ENCODE measurements at regions not wholly inside any gene's neighbourhood (a gene's known extent, or its start where the extent isn't known, plus 50 kb on each side); places are given as distances from the start of the nearest gene placed in this dataset.

- Histone ChIP-seq H3K27me3 (no peaks in the 10 kb centered on the region), H3K27ac (peak overlapping the region; percentile 90), H3K4me1 (peaks cover 39% of the 10 kb centered on the region), H3K4me3 (0 out of 2 replicates have a peak overlapping the region, but pooled peaks have one; percentile 3), H3K9me3 (replicated peaks) (no peaks in the 10 kb centered on the region), H3K36me3 (no peaks in the 10 kb centered on the region)
- DNase-seq = peak; percentile 49 to 83
Measured at GRCh38 chr6:100171533-100172321, 177.7 kb upstream of the MCHR2 start.

- H3K36me3 ChIP-seq = no peaks in the 10 kb centered on the region
- no peaks in the 10 kb centered on the region for H3K9me3 ChIP-seq (replicated peaks)
- H3K4me1 ChIP-seq = peaks cover 23% of the 10 kb centered on the region
- H3K27ac ChIP-seq = no peak overlapping the region
- H3K4me3 ChIP-seq = no peak overlapping the region
- no peak for DNase-seq
- H3K27me3 ChIP-seq = no peaks in the 10 kb centered on the region
Measured at GRCh38 chr6:100168148-100168547, 174.1 kb upstream of the MCHR2 start.

GRCh38 chr6:100167585-100167984 lies 173.6 kb upstream of the MCHR2 start:
- Histone ChIP-seq H3K4me1 (peaks cover 17% of the 10 kb centered on the region), H3K36me3 (no peaks in the 10 kb centered on the region), H3K27ac (no peak overlapping the region), H3K4me3 (no peak overlapping the region), H3K27me3 (no peaks in the 10 kb centered on the region), H3K9me3 (replicated peaks) (no peaks in the 10 kb centered on the region)
- DNase-seq = no peak

- no peak for DNase-seq
- H3K36me3 ChIP-seq = no peaks in the 10 kb centered on the region
- no peak overlapping the region for H3K4me3 ChIP-seq
- H3K4me1 ChIP-seq = peaks cover 11% of the 10 kb centered on the region
- no peaks in the 10 kb centered on the region for H3K27me3 ChIP-seq
- no peak overlapping the region for H3K27ac ChIP-seq
- no peaks in the 10 kb centered on the region for H3K9me3 ChIP-seq (replicated peaks)
Measured at GRCh38 chr6:100166956-100167355, 172.9 kb upstream of the MCHR2 start.

GRCh38 chr6:100165442-100165841 lies 171.4 kb upstream of the MCHR2 start:
- no peak overlapping the region for H3K27ac ChIP-seq
- H3K27me3 ChIP-seq = no peaks in the 10 kb centered on the region
- no peaks in the 10 kb centered on the region for H3K4me1 ChIP-seq
- H3K9me3 ChIP-seq (replicated peaks) = no peaks in the 10 kb centered on the region
- DNase-seq = no peak
- H3K4me3 ChIP-seq = no peak overlapping the region
- no peaks in the 10 kb centered on the region for H3K36me3 ChIP-seq

- no peaks in the 10 kb centered on the region for H3K27me3 ChIP-seq
- no peaks in the 10 kb centered on the region for H3K4me1 ChIP-seq
- DNase-seq = no peak
- no peak overlapping the region for H3K27ac ChIP-seq
- no peak overlapping the region for H3K4me3 ChIP-seq
- no peaks in the 10 kb centered on the region for H3K36me3 ChIP-seq
- H3K9me3 ChIP-seq (replicated peaks) = no peaks in the 10 kb centered on the region
Measured at GRCh38 chr6:100163035-100163434, 169.0 kb upstream of the MCHR2 start.

- Histone ChIP-seq H3K4me1 (no peaks in the 10 kb centered on the region), H3K27me3 (no peaks in the 10 kb centered on the region), H3K4me3 (no peak overlapping the region), H3K27ac (no peak overlapping the region), H3K36me3 (no peaks in the 10 kb centered on the region), H3K9me3 (replicated peaks) (no peaks in the 10 kb centered on the region)
- DNase-seq = no peak
Measured at GRCh38 chr6:100161782-100162365, 167.9 kb upstream of the MCHR2 start.

GRCh38 chr6:100160930-100161329 lies 166.9 kb upstream of the MCHR2 start:
- Histone ChIP-seq H3K4me3 (no peak overlapping the region), H3K9me3 (replicated peaks) (no peaks in the 10 kb centered on the region), H3K27me3 (no peaks in the 10 kb centered on the region), H3K27ac (no peak overlapping the region), H3K4me1 (no peaks in the 10 kb centered on the region), H3K36me3 (no peaks in the 10 kb centered on the region)
- no peak for DNase-seq

- Histone ChIP-seq H3K9me3 (replicated peaks) (no peaks in the 10 kb centered on the region), H3K36me3 (no peaks in the 10 kb centered on the region), H3K27me3 (no peaks in the 10 kb centered on the region), H3K4me1 (peaks cover 24% of the 10 kb centered on the region), H3K4me3 (no peak overlapping the region), H3K27ac (no peak overlapping the region)
- DNase-seq = no peak
Measured at GRCh38 chr6:100155141-100155540, 161.1 kb upstream of the MCHR2 start.

- no peaks in the 10 kb centered on the region for H3K27me3 ChIP-seq
- H3K4me1 ChIP-seq = peaks cover 24% of the 10 kb centered on the region
- no peak overlapping the region for H3K4me3 ChIP-seq
- H3K36me3 ChIP-seq = no peaks in the 10 kb centered on the region
- DNase-seq = no peak
- H3K9me3 ChIP-seq (replicated peaks) = no peaks in the 10 kb centered on the region
- H3K27ac ChIP-seq = no peak overlapping the region
Measured at GRCh38 chr6:100153636-100154275, 159.7 kb upstream of the MCHR2 start.

GRCh38 chr6:100152201-100152600 lies 158.2 kb upstream of the MCHR2 start:
- Histone ChIP-seq H3K4me3 (no peak overlapping the region), H3K9me3 (replicated peaks) (no peaks in the 10 kb centered on the region), H3K4me1 (peaks cover 25% of the 10 kb centered on the region), H3K27me3 (no peaks in the 10 kb centered on the region), H3K27ac (peak overlapping the region; percentile 33), H3K36me3 (no peaks in the 10 kb centered on the region)
- DNase-seq = peak; percentile 17 to 59

GRCh38 chr6:100144991-100145390 lies 151.0 kb upstream of the MCHR2 start:
- Histone ChIP-seq H3K27me3 (no peaks in the 10 kb centered on the region), H3K4me1 (0 out of 2 replicates have a peak, but pooled peaks cover 3% of the 10 kb centered on the region), H3K9me3 (replicated peaks) (no peaks in the 10 kb centered on the region), H3K36me3 (no peaks in the 10 kb centered on the region), H3K27ac (no peak overlapping the region), H3K4me3 (no peak overlapping the region)
- no peak for DNase-seq

- Histone ChIP-seq H3K27ac (peak overlapping the region; percentile 92), H3K27me3 (no peaks in the 10 kb centered on the region)
- peak; percentile 87 to 94 for DNase-seq
Measured at GRCh38 chr6:100138346-100139022, 144.5 kb upstream of the MCHR2 start.

GRCh38 chr6:100137759-100138158 lies 143.7 kb upstream of the MCHR2 start:
- no peaks in the 10 kb centered on the region for H3K9me3 ChIP-seq (replicated peaks)
- no peak overlapping the region for H3K4me3 ChIP-seq
- peak overlapping the region; percentile 92; the same call in 1 of the 2 replicates for H3K27ac ChIP-seq
- no peaks in the 10 kb centered on the region for H3K36me3 ChIP-seq
- H3K27me3 ChIP-seq = no peaks in the 10 kb centered on the region
- H3K4me1 ChIP-seq = peaks cover 13% of the 10 kb centered on the region
- DNase-seq = no peak

More at GRCh38 chr6:100138346-100139022, 144.5 kb upstream of the MCHR2 start:
- Histone ChIP-seq H3K36me3 (no peaks in the 10 kb centered on the region), H3K4me3 (peak overlapping the region; percentile 25; the same call in 1 of the 2 replicates), H3K9me3 (replicated peaks) (no peaks in the 10 kb centered on the region), H3K4me1 (peaks cover 13% of the 10 kb centered on the region)

GRCh38 chr6:100136590-100136989 lies 142.6 kb upstream of the MCHR2 start:
- no peaks in the 10 kb centered on the region for H3K27me3 ChIP-seq
- no peak overlapping the region for H3K4me3 ChIP-seq
- DNase-seq = no peak
- H3K36me3 ChIP-seq = no peaks in the 10 kb centered on the region
- no peaks in the 10 kb centered on the region for H3K9me3 ChIP-seq (replicated peaks)
- no peak overlapping the region for H3K27ac ChIP-seq
- peaks cover 13% of the 10 kb centered on the region for H3K4me1 ChIP-seq

All from SJCRH30 (cell line).